Neuronal stem cell (in vitro differentiated cells): ENCODE measurements at regions not wholly inside any gene's neighbourhood (a gene's known extent, or its start where the extent isn't known, plus 50 kb on each side); places are given as distances from the start of the nearest gene placed in this dataset.
A peak's percentile ranks its signal among the peaks of the same experiment; 100 is the strongest.

Source experiments
- DNase-seq: peaks from one replicate; pipeline ENCODE4 v3.0.0-alpha.2; 2013; ENCODE audit warnings: low spot score
- H2AFZ ChIP-seq: one replicate; pipeline ENCODE4 v1.6.1; 2013; ENCODE audit warnings: mild to moderate bottlenecking, low read length, inconsistent platforms
- H2AK5ac ChIP-seq: 2 replicates; pipeline ENCODE4 v1.6.1; 2013; ENCODE audit warnings: low read depth, mild to moderate bottlenecking, inconsistent platforms, low read length, moderate library complexity, mixed read lengths
- H2BK120ac ChIP-seq: 2 replicates; pipeline ENCODE4 v1.6.1; 2013; ENCODE audit warnings: low read depth, mild to moderate bottlenecking, inconsistent platforms, low read length, moderate library complexity, mixed read lengths
- H2BK12ac ChIP-seq: one replicate; pipeline ENCODE4 v1.6.1; 2013; ENCODE audit warnings: low read length, inconsistent platforms
- H2BK15ac ChIP-seq: 2 replicates; pipeline ENCODE4 v1.6.1; 2013; ENCODE audit warnings: mild to moderate bottlenecking, low read length, inconsistent platforms, mixed read lengths
- H2BK5ac ChIP-seq: one replicate; pipeline ENCODE4 v1.6.1; 2013; ENCODE audit warnings: inconsistent platforms, mild to moderate bottlenecking, low read length, moderate library complexity
- H3K14ac ChIP-seq: one replicate; pipeline ENCODE4 v1.6.1; 2013; ENCODE audit warnings: low read length, inconsistent platforms
- H3K18ac ChIP-seq: 2 replicates; pipeline ENCODE4 v1.6.1; 2013; ENCODE audit warnings: low read length, inconsistent platforms
- H3K23ac ChIP-seq: 2 replicates; pipeline ENCODE4 v1.6.1; 2013; ENCODE audit warnings: low read depth, mild to moderate bottlenecking, mixed read lengths, low read length, inconsistent platforms; ENCODE audit not compliant: poor library complexity
- H3K27ac ChIP-seq: replicated peaks from 3 replicates; pipeline ENCODE4 v1.5.1; 2013; ENCODE audit warnings: low read length, inconsistent platforms
- H3K27me3 ChIP-seq, 3 experiments: 2 replicates each; pipeline ENCODE4 v1.6.1; 2013; ENCODE audit warnings: low read length in 3 of 3, mild to moderate bottlenecking in 2 of 3, inconsistent platforms in 1 of 3, low read depth in 1 of 3, mixed read lengths in 1 of 3, moderate library complexity in 1 of 3; ENCODE audit not compliant: control insufficient read depth in 3 of 3, insufficient read depth in 3 of 3
- H3K36me3 ChIP-seq, 2 donors: replicated peaks in 1 of 2; 2 replicates each; pipeline ENCODE4 v1.6.1; 2013; ENCODE audit warnings: low read length in 2 of 2; ENCODE audit not compliant: control insufficient read depth in 2 of 2, insufficient read depth in 2 of 2
- H3K4ac ChIP-seq: 2 replicates; pipeline ENCODE4 v1.6.1; 2013; ENCODE audit warnings: inconsistent platforms, mild to moderate bottlenecking, low read length, moderate library complexity
- H3K4me1 ChIP-seq, 2 donors: 1 replicate in 1 of 2; 2 replicates in 1 of 2; pipeline ENCODE4 v1.6.1; 2013; ENCODE audit warnings: low read length in 2 of 2, low read depth in 1 of 2; ENCODE audit not compliant: control insufficient read depth in 2 of 2, insufficient read depth in 1 of 2
- H3K4me2 ChIP-seq: one replicate; pipeline ENCODE4 v1.6.1; 2013; ENCODE audit warnings: mild to moderate bottlenecking, low read length, inconsistent platforms; ENCODE audit not compliant: insufficient read depth, poor library complexity, severe bottlenecking
- H3K4me3 ChIP-seq, 2 donors: 2 replicates each; pipeline ENCODE4 v1.5.1; 2013; ENCODE audit warnings: low read length in 2 of 2, mild to moderate bottlenecking in 2 of 2, inconsistent platforms in 1 of 2, moderate library complexity in 1 of 2
- H3K79me1 ChIP-seq: one replicate; pipeline ENCODE4 v1.6.1; 2013; ENCODE audit warnings: low read depth, mild to moderate bottlenecking, inconsistent platforms, low read length, moderate library complexity
- H3K9ac ChIP-seq: one replicate; pipeline ENCODE4 v1.6.1; 2013; ENCODE audit warnings: mild to moderate bottlenecking, low read depth, low read length, inconsistent platforms; ENCODE audit not compliant: poor library complexity
- H3K9me3 ChIP-seq, 2 donors: replicated peaks in 1 of 2; 2 replicates each; pipeline versions ENCODE3 to v1.6.1; 2013; ENCODE audit warnings: low read length in 2 of 2, mild to moderate bottlenecking in 2 of 2, inconsistent platforms in 1 of 2, low read depth in 1 of 2, mixed read lengths in 1 of 2, moderate library complexity in 1 of 2; ENCODE audit not compliant: control insufficient read depth in 2 of 2, insufficient read depth in 1 of 2
- H4K8ac ChIP-seq: one replicate; pipeline ENCODE4 v1.6.1; 2013; ENCODE audit warnings: low read depth, mild to moderate bottlenecking, inconsistent platforms, low read length, moderate library complexity
- H4K91ac ChIP-seq: one replicate; pipeline ENCODE4 v1.6.1; 2013; ENCODE audit warnings: low read length, low read depth, mild to moderate bottlenecking, inconsistent platforms; ENCODE audit not compliant: poor library complexity
- WGBS, 2 donors: extraction: QIAGEN DNeasy Blood & Tissue Kit; methylation state at CpG; one replicate each; pipeline ENCODE4 v1.1.7; 2013; ENCODE audit warnings: missing lambda C conversion rate in 2 of 2, mixed read lengths in 1 of 2; ENCODE audit not compliant: insufficient read length in 2 of 2, insufficient replicate concordance in 1 of 2; ENCODE audit errors: extremely low coverage in 2 of 2; 5-methylcytosine and 5-hydroxymethylcytosine counted together

GRCh38 chr12:92615086-92615485 lies 87.7 kb upstream of the PLEKHG7 start:
- no peak overlapping the region for H2BK15ac ChIP-seq
- H3K79me1 ChIP-seq = no peaks in the 10 kb centered on the region
- no peak overlapping the region for H3K4me2 ChIP-seq
- no peak overlapping the region for H3K14ac ChIP-seq
- H2BK12ac ChIP-seq = no peak overlapping the region
- H4K8ac ChIP-seq = no peak overlapping the region
- no peaks in the 10 kb centered on the region for H3K27me3 ChIP-seq
- no peak overlapping the region for H3K9ac ChIP-seq
- H3K4ac ChIP-seq = no peak overlapping the region
- no peak overlapping the region for H3K18ac ChIP-seq
- no peak overlapping the region for H2BK5ac ChIP-seq
- DNase-seq = no peak
- H3K23ac ChIP-seq = no peak overlapping the region
- H3K27ac ChIP-seq = no peak overlapping the region
- H3K36me3 ChIP-seq = no peaks in the 10 kb centered on the region
- peak overlapping the region; percentile 25 for H2AFZ ChIP-seq
- no peak overlapping the region for H3K4me3 ChIP-seq
- H2BK120ac ChIP-seq = no peak overlapping the region
- no peak overlapping the region for H2AK5ac ChIP-seq
- H3K4me1 ChIP-seq = no peaks in the 10 kb centered on the region
- no peak overlapping the region for H4K91ac ChIP-seq
- H3K9me3 ChIP-seq = no peaks in the 10 kb centered on the region

GRCh38 chr12:92614502-92614901 lies 88.3 kb upstream of the PLEKHG7 start:
- Histone ChIP-seq H3K9me3 (no peaks in the 10 kb centered on the region), H3K4me2 (no peak overlapping the region), H3K27ac (no peak overlapping the region), H3K36me3 (no peaks in the 10 kb centered on the region), H2BK12ac (no peak overlapping the region), H3K27me3 (no peaks in the 10 kb centered on the region), H2BK120ac (no peak overlapping the region), H2BK5ac (no peak overlapping the region), H3K4ac (no peak overlapping the region), H3K18ac (no peak overlapping the region), H4K91ac (no peak overlapping the region), H3K14ac (no peak overlapping the region), H3K9ac (no peak overlapping the region), H2AFZ (peak overlapping the region; percentile 25), H2BK15ac (no peak overlapping the region), H3K79me1 (no peaks in the 10 kb centered on the region), H4K8ac (no peak overlapping the region), H2AK5ac (no peak overlapping the region), H3K4me1 (no peaks in the 10 kb centered on the region), H3K4me3 (no peak overlapping the region), H3K23ac (no peak overlapping the region)
- DNase-seq = no peak
- WGBS, 2 donors = no CpG with 5 or more reads among the region's 4 CpGs

- H3K4me3 ChIP-seq = no peak overlapping the region
- no peaks in the 10 kb centered on the region for H3K27me3 ChIP-seq
- H2BK5ac ChIP-seq = no peak overlapping the region
- H4K91ac ChIP-seq = no peak overlapping the region
- no peaks in the 10 kb centered on the region for H3K79me1 ChIP-seq
- no CpG with 5 or more reads among the region's 2 CpGs for whole genome bisulfite sequencing, 2 donors
- H3K23ac ChIP-seq = no peak overlapping the region
- H3K4me2 ChIP-seq = no peak overlapping the region
- H4K8ac ChIP-seq = no peak overlapping the region
- H2AK5ac ChIP-seq = no peak overlapping the region
- H3K27ac ChIP-seq = no peak overlapping the region
- H3K9me3 ChIP-seq = no peaks in the 10 kb centered on the region
- H2BK12ac ChIP-seq = no peak overlapping the region
- no peak for DNase-seq
- no peak overlapping the region for H2AFZ ChIP-seq
- H3K14ac ChIP-seq = no peak overlapping the region
- no peak overlapping the region for H3K18ac ChIP-seq
- H3K4ac ChIP-seq = no peak overlapping the region
- no peaks in the 10 kb centered on the region for H3K4me1 ChIP-seq
- H3K9ac ChIP-seq = no peak overlapping the region
- no peak overlapping the region for H2BK15ac ChIP-seq
- H3K36me3 ChIP-seq = no peaks in the 10 kb centered on the region
- H2BK120ac ChIP-seq = no peak overlapping the region
These were observed 88.8 kb upstream of the PLEKHG7 start for GRCh38 chr12:92614001-92614400.

GRCh38 chr12:92612611-92613010 lies 90.2 kb upstream of the PLEKHG7 start:
- Histone ChIP-seq H2AFZ (no peak overlapping the region), H2BK15ac (no peak overlapping the region), H2BK12ac (no peak overlapping the region), H2BK5ac (no peak overlapping the region), H3K36me3 (no peaks in the 10 kb centered on the region), H4K91ac (no peak overlapping the region), H3K79me1 (no peaks in the 10 kb centered on the region), H3K23ac (no peak overlapping the region), H2BK120ac (no peak overlapping the region), H3K9ac (no peak overlapping the region), H2AK5ac (no peak overlapping the region), H3K14ac (no peak overlapping the region), H3K9me3 (no peaks in the 10 kb centered on the region), H3K4ac (no peak overlapping the region), H3K27me3 (no peaks in the 10 kb centered on the region), H3K4me1 (no peaks in the 10 kb centered on the region), H3K4me2 (no peak overlapping the region), H3K27ac (no peak overlapping the region), H3K4me3 (no peak overlapping the region), H4K8ac (no peak overlapping the region), H3K18ac (no peak overlapping the region)
- DNase-seq = no peak
- no CpG with 5 or more reads among the region's 2 CpGs for WGBS, 2 donors
